ENCODE measurements at regions not wholly inside any gene's neighbourhood (a gene's known extent, or its start where the extent isn't known, plus 50 kb on each side); places are given as distances from the start of the nearest gene placed in this dataset.

DNA sequence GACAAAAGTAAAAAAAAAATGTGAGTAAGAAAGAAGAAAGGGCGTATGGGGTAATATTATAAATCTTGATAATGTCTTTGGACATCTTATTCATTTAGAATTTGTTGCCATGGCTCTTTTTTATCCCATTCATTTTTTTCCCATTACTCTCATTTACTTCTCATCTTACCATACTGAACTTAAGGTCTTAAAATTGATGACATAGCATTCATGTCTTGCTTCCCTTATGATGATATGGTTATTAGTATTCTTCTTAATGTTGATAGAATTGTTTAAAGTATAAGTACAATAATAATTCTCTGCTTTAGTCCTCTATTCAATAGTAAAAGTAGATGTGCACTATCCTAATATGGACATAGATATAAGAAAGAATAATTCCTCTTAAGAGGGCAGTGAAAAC lies 204.1 kb upstream of the KLF12 start:
- TF ChIP-seq, protein P1, sequence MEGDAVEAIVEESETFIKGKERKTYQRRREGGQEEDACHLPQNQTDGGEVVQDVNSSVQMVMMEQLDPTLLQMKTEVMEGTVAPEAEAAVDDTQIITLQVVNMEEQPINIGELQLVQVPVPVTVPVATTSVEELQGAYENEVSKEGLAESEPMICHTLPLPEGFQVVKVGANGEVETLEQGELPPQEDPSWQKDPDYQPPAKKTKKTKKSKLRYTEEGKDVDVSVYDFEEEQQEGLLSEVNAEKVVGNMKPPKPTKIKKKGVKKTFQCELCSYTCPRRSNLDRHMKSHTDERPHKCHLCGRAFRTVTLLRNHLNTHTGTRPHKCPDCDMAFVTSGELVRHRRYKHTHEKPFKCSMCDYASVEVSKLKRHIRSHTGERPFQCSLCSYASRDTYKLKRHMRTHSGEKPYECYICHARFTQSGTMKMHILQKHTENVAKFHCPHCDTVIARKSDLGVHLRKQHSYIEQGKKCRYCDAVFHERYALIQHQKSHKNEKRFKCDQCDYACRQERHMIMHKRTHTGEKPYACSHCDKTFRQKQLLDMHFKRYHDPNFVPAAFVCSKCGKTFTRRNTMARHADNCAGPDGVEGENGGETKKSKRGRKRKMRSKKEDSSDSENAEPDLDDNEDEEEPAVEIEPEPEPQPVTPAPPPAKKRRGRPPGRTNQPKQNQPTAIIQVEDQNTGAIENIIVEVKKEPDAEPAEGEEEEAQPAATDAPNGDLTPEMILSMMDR (IDR thresholded peaks at IDR 0.05; ENCODE audit: insufficient read depth, low read length, poor library complexity, severe bottlenecking): no peak
- no peak for TF ChIP-seq EZH2phosphoT487 (conservative IDR thresholded peaks at IDR 0.05; ENCODE audit: low read length)

Measured in SU-DHL-6 (cell line).